ENCODE measurements at regions not wholly inside any gene's neighbourhood (a gene's known extent, or its start where the extent isn't known, plus 50 kb on each side); places are given as distances from the start of the nearest gene placed in this dataset.

DNA sequence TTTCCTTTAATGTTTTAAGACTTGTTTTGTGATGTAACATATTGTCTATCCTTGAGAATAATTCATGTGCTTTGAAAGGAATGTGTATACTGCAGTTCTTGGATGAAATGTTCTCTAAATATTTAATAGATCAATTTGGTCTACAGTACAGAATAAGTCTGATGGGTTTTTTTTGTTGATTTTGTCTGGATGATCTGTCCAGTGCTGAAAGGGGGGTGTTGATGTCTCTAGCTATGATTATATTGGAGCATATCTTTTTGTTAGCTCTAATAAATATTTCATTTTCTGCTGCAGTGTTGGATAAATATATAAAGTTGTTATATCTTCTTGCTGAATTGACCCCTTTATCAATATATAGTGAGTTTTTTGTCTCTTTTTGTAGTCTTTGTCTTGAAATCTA lies 269.9 kb upstream of the TUSC1 start:
- TF ChIP-seq SNAI2 (CRISPR knock-in tag; IDR thresholded peaks at IDR 0.05) (no peak), ZNF565 (CRISPR knock-in tag; conservative IDR thresholded peaks at IDR 0.05; ENCODE audit: low read depth) (no peak), POU6F1 (CRISPR knock-in tag; IDR thresholded peaks at IDR 0.05; ENCODE audit: borderline replicate concordance, low read depth) (no peak), ZFP3 (CRISPR knock-in tag; IDR thresholded peaks at IDR 0.05) (no peak), ZNF70 (CRISPR knock-in tag; IDR thresholded peaks at IDR 0.05) (no peak), PPARA (CRISPR knock-in tag; IDR thresholded peaks at IDR 0.05; ENCODE audit: borderline replicate concordance) (no peak), CSDC2 (CRISPR knock-in tag; IDR thresholded peaks at IDR 0.05) (no peak), ZNF8 (CRISPR knock-in tag; IDR thresholded peaks at IDR 0.05) (no peak), ESRRG (CRISPR knock-in tag; IDR thresholded peaks at IDR 0.05) (no peak)
- TF ChIP-seq, protein P1, sequence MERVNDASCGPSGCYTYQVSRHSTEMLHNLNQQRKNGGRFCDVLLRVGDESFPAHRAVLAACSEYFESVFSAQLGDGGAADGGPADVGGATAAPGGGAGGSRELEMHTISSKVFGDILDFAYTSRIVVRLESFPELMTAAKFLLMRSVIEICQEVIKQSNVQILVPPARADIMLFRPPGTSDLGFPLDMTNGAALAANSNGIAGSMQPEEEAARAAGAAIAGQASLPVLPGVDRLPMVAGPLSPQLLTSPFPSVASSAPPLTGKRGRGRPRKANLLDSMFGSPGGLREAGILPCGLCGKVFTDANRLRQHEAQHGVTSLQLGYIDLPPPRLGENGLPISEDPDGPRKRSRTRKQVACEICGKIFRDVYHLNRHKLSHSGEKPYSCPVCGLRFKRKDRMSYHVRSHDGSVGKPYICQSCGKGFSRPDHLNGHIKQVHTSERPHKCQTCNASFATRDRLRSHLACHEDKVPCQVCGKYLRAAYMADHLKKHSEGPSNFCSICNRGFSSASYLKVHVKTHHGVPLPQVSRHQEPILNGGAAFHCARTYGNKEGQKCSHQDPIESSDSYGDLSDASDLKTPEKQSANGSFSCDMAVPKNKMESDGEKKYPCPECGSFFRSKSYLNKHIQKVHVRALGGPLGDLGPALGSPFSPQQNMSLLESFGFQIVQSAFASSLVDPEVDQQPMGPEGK (CRISPR knock-in tag; IDR thresholded peaks at IDR 0.05; ENCODE audit: borderline replicate concordance), result no peak

Measured in SK-N-SH treated with all-trans-retinoic acid at 6 μM for 48 hours (cell line).